Lung microvascular endothelial cell (primary cell): ENCODE measurements at regions not wholly inside any gene's neighbourhood (a gene's known extent, or its start where the extent isn't known, plus 50 kb on each side); places are given as distances from the start of the nearest gene placed in this dataset.
"Not testable (repeated sequence)": the region's sequence is repeated elsewhere in the genome, so short reads cannot be mapped to it uniquely, and the experiment has no call there.

Source experiments
- DNase-seq, 2 donors: peaks; one replicate each; pipeline versions ENCODE4 v3.0.0 to v3.0.0-alpha.2; 2010; ENCODE audit warnings: low read depth in 2 of 2

GRCh38 chr5:155504606-155505005 lies 491.1 kb downstream of the KIF4B start:
- no peak for DNase-seq

GRCh38 chr5:155507363-155507762 lies 493.8 kb downstream of the KIF4B start:
- DNase-seq, result no peak

GRCh38 chr5:155508673-155509072 lies 495.1 kb downstream of the KIF4B start:
- no peak for DNase-seq

GRCh38 chr5:155512329-155512728 lies 498.8 kb downstream of the KIF4B start:
- no peak for DNase-seq

GRCh38 chr5:155514105-155514563 lies 500.6 kb downstream of the KIF4B start:
- no peak for DNase-seq

GRCh38 chr5:155522540-155522939 lies 509.0 kb downstream of the KIF4B start:
- DNase-seq, result no peak

GRCh38 chr5:155529362-155529761 lies 515.8 kb downstream of the KIF4B start:
- no peak for DNase-seq

- no peak for DNase-seq
These were observed 516.5 kb downstream of the KIF4B start for GRCh38 chr5:155530046-155530445.

GRCh38 chr5:155532621-155533311 lies 519.2 kb downstream of the KIF4B start:
- DNase-seq, result no peak

- no peak for DNase-seq
These were observed 526.5 kb downstream of the KIF4B start for GRCh38 chr5:155540000-155540595.

- no peak for DNase-seq
These were observed 532.5 kb downstream of the KIF4B start for GRCh38 chr5:155546075-155546474.

GRCh38 chr5:155554500-155554899 lies 540.9 kb downstream of the KIF4B start:
- no peak for DNase-seq

- no peak for DNase-seq
These were observed 542.7 kb downstream of the KIF4B start for GRCh38 chr5:155556222-155556621.

GRCh38 chr5:155556700-155557099 lies 543.1 kb downstream of the KIF4B start:
- no peak for DNase-seq

GRCh38 chr5:155562158-155562557 lies 548.6 kb downstream of the KIF4B start:
- DNase-seq, result no peak

- DNase-seq, result no peak
These were observed 551.0 kb downstream of the KIF4B start for GRCh38 chr5:155564541-155564940.

- no peak for DNase-seq
These were observed 562.3 kb downstream of the KIF4B start for GRCh38 chr5:155575861-155576260.

GRCh38 chr5:155586808-155587207 lies 573.3 kb downstream of the KIF4B start:
- not testable (repeated sequence) for DNase-seq

GRCh38 chr5:155587458-155587857 lies 573.9 kb downstream of the KIF4B start:
- DNase-seq, result no peak

- DNase-seq, result no peak
These were observed 577.7 kb downstream of the KIF4B start for GRCh38 chr5:155591273-155591672.

GRCh38 chr5:155594270-155594669 lies 580.7 kb downstream of the KIF4B start:
- no peak for DNase-seq

GRCh38 chr5:155595791-155596190 lies 582.2 kb downstream of the KIF4B start:
- no peak for DNase-seq

- no peak for DNase-seq
These were observed 585.0 kb downstream of the KIF4B start for GRCh38 chr5:155598552-155598951.
